GM10266 (cell line): ENCODE measurements at regions not wholly inside any gene's neighbourhood (a gene's known extent, or its start where the extent isn't known, plus 50 kb on each side); places are given as distances from the start of the nearest gene placed in this dataset.

ENCODE experiments used
- DNase-seq: peaks from one replicate; pipeline ENCODE4 v3.0.0; 2012; ENCODE audit errors: extremely low spot score
- TF ChIP-seq, protein P1 (sequence below): IDR thresholded peaks from 2 replicates; pipeline ENCODE4 v1.5.1; 2012; ENCODE audit warnings: mild to moderate bottlenecking, low read depth; ENCODE audit not compliant: control insufficient read depth, insufficient read depth; ENCODE audit errors: missing control alignments

DNA sequence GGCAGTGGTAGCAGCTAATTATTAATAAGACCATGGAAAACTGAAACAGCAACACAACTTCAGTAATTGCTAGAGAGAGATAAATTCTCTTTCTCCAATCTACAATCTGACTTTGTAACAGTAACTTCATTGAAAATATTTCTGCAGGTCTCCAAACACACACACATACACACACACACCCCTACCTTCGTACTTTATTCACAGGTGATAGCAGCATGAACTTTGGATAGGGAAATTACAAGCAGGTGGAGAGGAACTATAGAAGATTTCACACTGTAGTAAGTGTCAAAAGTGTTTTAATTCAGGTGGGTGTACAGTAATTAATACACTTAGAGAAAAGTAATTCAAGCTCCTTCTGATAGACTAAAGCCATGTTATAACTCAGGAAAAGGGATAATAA, 587.5 kb downstream of the TUSC7 start:
- DNase-seq, result no peak
- TF ChIP-seq, protein P1, sequence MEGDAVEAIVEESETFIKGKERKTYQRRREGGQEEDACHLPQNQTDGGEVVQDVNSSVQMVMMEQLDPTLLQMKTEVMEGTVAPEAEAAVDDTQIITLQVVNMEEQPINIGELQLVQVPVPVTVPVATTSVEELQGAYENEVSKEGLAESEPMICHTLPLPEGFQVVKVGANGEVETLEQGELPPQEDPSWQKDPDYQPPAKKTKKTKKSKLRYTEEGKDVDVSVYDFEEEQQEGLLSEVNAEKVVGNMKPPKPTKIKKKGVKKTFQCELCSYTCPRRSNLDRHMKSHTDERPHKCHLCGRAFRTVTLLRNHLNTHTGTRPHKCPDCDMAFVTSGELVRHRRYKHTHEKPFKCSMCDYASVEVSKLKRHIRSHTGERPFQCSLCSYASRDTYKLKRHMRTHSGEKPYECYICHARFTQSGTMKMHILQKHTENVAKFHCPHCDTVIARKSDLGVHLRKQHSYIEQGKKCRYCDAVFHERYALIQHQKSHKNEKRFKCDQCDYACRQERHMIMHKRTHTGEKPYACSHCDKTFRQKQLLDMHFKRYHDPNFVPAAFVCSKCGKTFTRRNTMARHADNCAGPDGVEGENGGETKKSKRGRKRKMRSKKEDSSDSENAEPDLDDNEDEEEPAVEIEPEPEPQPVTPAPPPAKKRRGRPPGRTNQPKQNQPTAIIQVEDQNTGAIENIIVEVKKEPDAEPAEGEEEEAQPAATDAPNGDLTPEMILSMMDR, result no peak

DNA sequence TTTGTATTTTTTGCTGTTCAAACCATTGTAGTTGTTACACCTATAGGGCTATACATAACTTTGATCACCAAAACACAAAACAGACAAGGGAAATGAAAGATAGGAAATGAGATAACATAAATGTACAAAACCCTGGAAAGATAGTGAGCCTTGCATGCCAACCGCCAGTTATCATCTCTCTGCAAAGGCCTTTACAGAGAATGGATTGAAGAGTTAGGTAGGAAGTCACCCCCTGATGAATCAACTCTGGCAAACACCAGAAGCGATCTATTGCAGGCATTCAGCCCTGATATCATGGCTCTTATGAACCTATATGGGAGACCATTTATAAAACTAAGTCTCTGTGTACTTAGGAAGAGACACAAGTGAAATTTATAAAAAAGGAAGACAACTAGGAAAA, 588.0 kb downstream of the TUSC7 start:
- DNase-seq, result no peak

DNA sequence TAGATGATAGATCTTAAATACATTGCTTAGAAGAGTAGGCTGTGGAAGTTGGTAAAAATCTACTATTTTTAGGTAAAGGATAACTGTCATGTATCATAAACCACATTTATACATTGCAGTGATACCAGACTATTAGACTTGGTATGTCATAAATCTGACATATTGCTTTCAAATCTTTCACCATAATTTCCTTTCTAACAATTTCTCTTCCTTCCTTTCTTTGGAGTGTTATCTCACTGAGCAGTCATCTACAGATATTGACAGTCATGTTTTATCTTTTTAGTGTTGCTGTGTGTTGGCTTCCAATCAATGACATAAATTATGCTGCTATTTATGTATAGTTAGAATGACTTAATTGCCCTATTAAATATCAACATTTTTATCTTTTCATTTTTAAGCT, 588.7 kb downstream of the TUSC7 start:
- TF ChIP-seq, protein P1, result no peak
- DNase-seq, result no peak

More for the DNA sequence above, 588.0 kb downstream of the TUSC7 start:
- TF ChIP-seq, protein P1, result no peak

DNA sequence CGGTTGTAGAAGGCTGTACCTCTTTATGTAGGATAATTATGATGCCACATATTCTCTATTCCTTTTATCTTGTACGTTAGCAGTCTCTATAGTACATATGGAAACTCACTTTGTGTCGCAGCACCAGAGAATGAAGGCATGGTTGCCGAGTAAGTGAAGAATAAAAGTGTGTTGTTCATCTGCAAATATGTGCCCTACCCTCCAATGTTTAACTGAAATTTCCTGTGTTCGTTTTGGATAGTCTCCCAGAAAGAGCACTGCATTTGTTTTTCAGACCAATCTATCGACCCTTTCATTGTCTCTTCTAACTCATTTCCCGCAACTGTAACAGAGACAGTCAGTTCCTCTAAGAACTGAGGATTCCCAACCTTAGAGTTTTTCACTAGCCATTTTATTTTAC, 592.8 kb downstream of the TUSC7 start:
- no peak for DNase-seq
- TF ChIP-seq, protein P1, result no peak

DNA sequence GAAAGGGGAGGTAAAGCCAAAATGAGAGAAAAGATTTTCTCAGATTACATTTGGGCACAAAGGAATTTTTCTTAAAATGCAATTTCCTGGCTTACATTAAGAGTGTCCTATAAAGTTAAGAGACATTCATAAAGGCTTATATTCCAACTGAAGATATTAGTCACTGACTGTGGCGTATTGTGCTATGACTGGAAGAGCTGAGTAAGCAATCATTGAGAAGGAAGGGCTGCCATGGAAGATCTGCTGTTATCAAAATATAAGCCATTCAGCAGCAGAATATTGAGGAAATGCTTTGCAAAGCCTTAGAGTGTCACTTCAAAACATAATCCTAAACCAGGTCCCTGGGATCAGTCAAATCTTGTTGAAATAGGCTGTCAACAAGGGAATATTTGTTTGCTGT, 593.9 kb downstream of the TUSC7 start:
- TF ChIP-seq, protein P1, result no peak
- DNase-seq, result no peak

DNA sequence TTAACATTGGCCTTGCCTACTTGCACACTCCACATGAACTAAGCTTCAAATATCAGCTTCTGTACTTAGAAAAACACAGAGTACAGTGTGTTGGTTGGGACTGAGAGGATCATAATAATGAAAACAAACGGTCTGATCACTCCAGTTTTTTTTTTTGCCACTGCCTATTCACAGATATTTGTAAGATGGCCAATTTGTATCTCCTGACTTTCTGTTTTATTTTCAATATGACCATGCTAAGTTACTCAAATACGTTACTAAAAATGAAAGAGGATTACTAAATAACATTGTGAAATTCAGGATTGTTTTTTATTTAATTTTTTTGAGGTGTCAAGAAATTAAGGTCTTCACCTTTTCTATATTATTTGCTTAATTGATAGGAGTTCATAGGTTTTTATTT, 595.1 kb downstream of the TUSC7 start:
- no peak for DNase-seq
- TF ChIP-seq, protein P1, result no peak

DNA sequence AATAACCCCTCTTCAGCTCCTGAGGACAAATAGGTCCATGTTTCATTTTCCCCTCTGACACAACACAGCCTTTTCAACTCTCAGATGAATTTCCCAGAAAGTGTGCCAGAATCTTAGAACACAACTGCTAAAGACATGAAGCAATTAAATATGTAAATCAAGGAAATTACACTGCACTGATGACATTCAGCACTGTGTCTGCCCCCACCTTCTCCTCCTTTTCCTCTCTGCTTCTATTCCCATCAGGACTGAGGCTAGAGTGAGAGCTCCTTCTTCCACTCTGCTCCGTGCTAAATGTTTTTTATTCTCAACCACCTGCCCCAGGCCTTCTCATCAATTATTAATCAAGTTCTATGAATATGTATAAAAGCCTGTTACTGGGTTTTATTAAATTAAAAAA, 596.1 kb downstream of the TUSC7 start:
- TF ChIP-seq, protein P1, result no peak
- DNase-seq, result no peak
